Neural cell (in vitro differentiated cells): ENCODE measurements at regions not wholly inside any gene's neighbourhood (a gene's known extent, or its start where the extent isn't known, plus 50 kb on each side); places are given as distances from the start of the nearest gene placed in this dataset.

Experiments
- H2AFZ ChIP-seq: fragments of 200-600, 300-800 bp; sonication (generic), shearing (Covaris generic); 2 replicates; pipeline ENCODE4 v1.6.0; 2014; ENCODE audit warnings: low read depth, mild to moderate bottlenecking, antibody characterized with exemption, low read length, moderate library complexity
- H3F3A ChIP-seq: fragments of 200-600 bp; shearing (Covaris generic); 2 replicates; pipeline ENCODE4 v1.6.1; 2016; ENCODE audit warnings: mild to moderate bottlenecking, moderate library complexity, mixed read lengths, antibody characterized with exemption, low read length; ENCODE audit not compliant: insufficient read depth, poor library complexity, severe bottlenecking
- H3K27ac ChIP-seq: fragments of 200-600, 300-800 bp; sonication (generic), shearing (Covaris generic); 2 replicates; pipeline ENCODE4 v1.5.1; 2014; ENCODE audit warnings: mild to moderate bottlenecking, low read length, moderate library complexity
- H3K27me3 ChIP-seq: fragments of 300-800, 200-600 bp; sonication (generic), shearing (Covaris generic); 2 replicates; pipeline ENCODE4 v1.6.0; 2014; ENCODE audit warnings: mild to moderate bottlenecking, low read depth, low read length, moderate library complexity; ENCODE audit not compliant: insufficient read depth
- H3K36me3 ChIP-seq: fragments of 300-800, 200-600 bp; sonication (generic), shearing (Covaris generic); 2 replicates; pipeline ENCODE4 v1.5.1; 2014; ENCODE audit warnings: mild to moderate bottlenecking, antibody characterized with exemption, low read length, moderate library complexity; ENCODE audit not compliant: insufficient read depth
- H3K4me2 ChIP-seq: fragments of 300-800, 200-600 bp; sonication (generic), shearing (Covaris generic); 2 replicates; pipeline ENCODE4 v1.6.0; 2014; ENCODE audit warnings: mild to moderate bottlenecking, low read length
- H3K4me3 ChIP-seq: fragments of 300-800, 200-600 bp; sonication (generic), shearing (Covaris generic); 2 replicates; pipeline ENCODE4 v1.5.1; 2014; ENCODE audit warnings: mild to moderate bottlenecking, low read length, moderate library complexity
- H3K79me2 ChIP-seq: fragments of 200-600 bp; shearing (Covaris generic); replicated peaks from 2 replicates; pipeline ENCODE4 v1.6.0; 2014; ENCODE audit warnings: mild to moderate bottlenecking, low read length, moderate library complexity; ENCODE audit not compliant: insufficient read depth
- H3K9ac ChIP-seq: fragments of 300-800, 200-600 bp; sonication (generic), shearing (Covaris generic); 2 replicates; pipeline ENCODE4 v1.6.1; 2016; ENCODE audit warnings: mild to moderate bottlenecking, low read length, mixed read lengths
- H3K9me2 ChIP-seq: fragments of 200-600 bp; shearing (Covaris generic); 2 replicates; pipeline ENCODE4 v1.6.1; 2016; ENCODE audit warnings: mild to moderate bottlenecking, low read length, mixed read lengths; ENCODE audit not compliant: insufficient read depth
- H3K9me3 ChIP-seq: fragments of 200-600, 300-800 bp; sonication (generic), shearing (Covaris generic); 2 replicates; pipeline ENCODE4 v1.6.1; 2016; ENCODE audit warnings: mild to moderate bottlenecking, mixed run types, low read length, moderate library complexity, mixed read lengths
- H4K20me1 ChIP-seq: fragments of 200-600 bp; shearing (Covaris generic); 2 replicates; pipeline ENCODE4 v1.6.1; 2016; ENCODE audit warnings: mild to moderate bottlenecking, mixed run types; ENCODE audit not compliant: insufficient read depth
- CTCF ChIP-seq: fragments of 450-650 bp; IDR thresholded peaks from 2 replicates; pipeline ENCODE4 v1.5.1; 2014; ENCODE audit warnings: antibody characterized with exemption, mild to moderate bottlenecking, moderate library complexity; ENCODE audit not compliant: poor library complexity, severe bottlenecking
- EP300 ChIP-seq: fragments of 450-650 bp; conservative IDR thresholded peaks from 2 replicates; pipeline ENCODE4 v1.6.1; 2014; ENCODE audit warnings: antibody characterized with exemption, mild to moderate bottlenecking, moderate library complexity; ENCODE audit not compliant: poor library complexity, severe bottlenecking
- EZH2 ChIP-seq: fragments of 200-600, 300-800 bp; shearing (Covaris generic), sonication (generic); IDR thresholded peaks from 2 replicates; pipeline ENCODE4 v1.6.1; 2014; ENCODE audit warnings: antibody characterized with exemption, low read length, borderline replicate concordance, mild to moderate bottlenecking; ENCODE audit not compliant: insufficient read depth, poor library complexity, severe bottlenecking
- MXI1 ChIP-seq: fragments of 450-650 bp; conservative IDR thresholded peaks from 2 replicates; pipeline ENCODE4 v1.6.1; 2014; ENCODE audit warnings: antibody characterized with exemption, mild to moderate bottlenecking; ENCODE audit not compliant: poor library complexity, severe bottlenecking
- POLR2AphosphoS5 ChIP-seq: IDR thresholded peaks from 2 replicates; pipeline ENCODE4 v1.6.1; 2012
- RAD21 ChIP-seq: fragments of 450-650 bp; conservative IDR thresholded peaks from 2 replicates; pipeline ENCODE4 v1.6.1; 2014; ENCODE audit warnings: antibody characterized with exemption, mild to moderate bottlenecking, moderate library complexity
- SMC3 ChIP-seq: fragments of 450-650 bp; conservative IDR thresholded peaks from 2 replicates; pipeline ENCODE4 v1.6.1; 2014; ENCODE audit warnings: antibody characterized with exemption, mild to moderate bottlenecking, moderate library complexity; ENCODE audit not compliant: poor library complexity
- TAF1 ChIP-seq: IDR thresholded peaks from 2 replicates; pipeline ENCODE4 v1.6.1; 2012; ENCODE audit warnings: low read depth
- TF ChIP-seq, protein P1 (sequence below): IDR thresholded peaks from 2 replicates; pipeline ENCODE4 v1.6.1; 2012; ENCODE audit warnings: borderline replicate concordance

DNA sequence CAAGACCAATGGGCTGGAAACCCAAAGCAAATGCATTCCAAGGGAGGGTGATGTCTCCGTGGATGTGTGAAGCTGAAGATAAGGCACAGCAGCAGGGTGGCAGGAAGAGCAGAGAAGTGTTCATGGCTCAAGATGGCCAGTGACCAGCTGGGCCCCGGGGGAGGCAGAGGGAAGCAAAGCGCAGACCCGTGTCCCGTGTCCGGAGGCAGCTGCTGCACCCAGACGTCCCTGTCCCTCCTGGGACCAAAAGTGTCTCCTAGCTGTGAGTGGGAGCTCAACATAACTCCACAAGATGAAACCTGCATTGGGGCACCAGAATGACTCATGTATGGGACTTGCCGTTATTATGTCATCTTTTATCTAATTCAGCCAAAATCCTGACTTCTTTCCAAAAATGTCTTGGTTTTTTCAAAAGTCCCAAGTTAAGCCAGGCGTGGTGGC is 118.2 kb downstream of the RIPK4 start:
- no peaks in the 10 kb centered on the region for H4K20me1 ChIP-seq
- TF ChIP-seq TAF1, result no peak
- TF ChIP-seq, protein P1, sequence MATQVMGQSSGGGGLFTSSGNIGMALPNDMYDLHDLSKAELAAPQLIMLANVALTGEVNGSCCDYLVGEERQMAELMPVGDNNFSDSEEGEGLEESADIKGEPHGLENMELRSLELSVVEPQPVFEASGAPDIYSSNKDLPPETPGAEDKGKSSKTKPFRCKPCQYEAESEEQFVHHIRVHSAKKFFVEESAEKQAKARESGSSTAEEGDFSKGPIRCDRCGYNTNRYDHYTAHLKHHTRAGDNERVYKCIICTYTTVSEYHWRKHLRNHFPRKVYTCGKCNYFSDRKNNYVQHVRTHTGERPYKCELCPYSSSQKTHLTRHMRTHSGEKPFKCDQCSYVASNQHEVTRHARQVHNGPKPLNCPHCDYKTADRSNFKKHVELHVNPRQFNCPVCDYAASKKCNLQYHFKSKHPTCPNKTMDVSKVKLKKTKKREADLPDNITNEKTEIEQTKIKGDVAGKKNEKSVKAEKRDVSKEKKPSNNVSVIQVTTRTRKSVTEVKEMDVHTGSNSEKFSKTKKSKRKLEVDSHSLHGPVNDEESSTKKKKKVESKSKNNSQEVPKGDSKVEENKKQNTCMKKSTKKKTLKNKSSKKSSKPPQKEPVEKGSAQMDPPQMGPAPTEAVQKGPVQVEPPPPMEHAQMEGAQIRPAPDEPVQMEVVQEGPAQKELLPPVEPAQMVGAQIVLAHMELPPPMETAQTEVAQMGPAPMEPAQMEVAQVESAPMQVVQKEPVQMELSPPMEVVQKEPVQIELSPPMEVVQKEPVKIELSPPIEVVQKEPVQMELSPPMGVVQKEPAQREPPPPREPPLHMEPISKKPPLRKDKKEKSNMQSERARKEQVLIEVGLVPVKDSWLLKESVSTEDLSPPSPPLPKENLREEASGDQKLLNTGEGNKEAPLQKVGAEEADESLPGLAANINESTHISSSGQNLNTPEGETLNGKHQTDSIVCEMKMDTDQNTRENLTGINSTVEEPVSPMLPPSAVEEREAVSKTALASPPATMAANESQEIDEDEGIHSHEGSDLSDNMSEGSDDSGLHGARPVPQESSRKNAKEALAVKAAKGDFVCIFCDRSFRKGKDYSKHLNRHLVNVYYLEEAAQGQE, result no peak
- TF ChIP-seq SMC3, result no peak
- no peak for TF ChIP-seq RAD21
- no peak for TF ChIP-seq MXI1
- TF ChIP-seq EZH2, result no peak
- TF ChIP-seq POLR2AphosphoS5, result no peak
- TF ChIP-seq EP300, result no peak
- no peak for TF ChIP-seq CTCF

DNA sequence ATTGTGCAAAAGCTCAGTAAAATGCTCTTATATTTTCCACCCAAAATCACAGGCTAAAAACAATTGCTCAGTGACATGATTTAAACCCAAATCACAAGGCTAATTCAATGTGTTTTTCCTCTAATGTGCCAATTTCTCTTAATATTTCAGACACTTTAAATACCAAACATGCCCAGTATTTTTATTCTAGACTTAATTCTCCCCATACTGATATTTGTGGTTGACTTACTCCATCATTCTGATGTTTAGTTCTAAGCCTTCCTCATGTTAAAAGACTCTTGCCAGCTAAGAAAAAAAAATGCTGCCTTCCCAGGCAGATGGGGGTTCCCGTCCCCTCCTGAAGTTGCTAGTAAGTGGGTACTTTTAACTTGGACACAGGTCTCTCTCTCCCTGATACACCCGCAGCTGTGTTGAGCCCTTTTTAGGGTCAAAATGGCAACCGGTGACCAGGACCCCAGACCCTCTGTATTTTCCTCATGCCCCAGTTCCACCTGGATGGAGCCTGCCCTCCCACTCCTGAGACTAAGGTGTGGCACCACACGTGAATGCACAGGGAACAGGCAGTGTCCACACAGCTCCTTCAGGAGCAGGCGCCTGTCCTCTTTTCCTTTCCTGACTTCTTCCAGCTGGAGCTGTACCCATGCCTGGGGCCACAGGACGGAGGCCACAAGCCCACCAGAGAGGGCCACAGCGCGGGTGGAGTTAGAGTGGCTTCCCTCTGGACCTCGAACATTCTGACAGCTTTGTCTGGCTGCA is 118.9 kb downstream of the RIPK4 start:
- Histone ChIP-seq H3K27me3 (no peaks in the 10 kb centered on the region), H3K79me2 (no peaks in the 10 kb centered on the region), H3K9me3 (no peaks in the 10 kb centered on the region), H3K27ac (no peak overlapping the region), H2AFZ (no peak overlapping the region), H3K4me3 (no peak overlapping the region), H4K20me1 (no peaks in the 10 kb centered on the region), H3K36me3 (no peaks in the 10 kb centered on the region), H3K9me2 (no peaks in the 10 kb centered on the region), H3F3A (no peaks in the 10 kb centered on the region), H3K4me2 (no peak overlapping the region), H3K9ac (no peak overlapping the region)
- no peak for TF ChIP-seq TAF1
- TF ChIP-seq, protein P1, result no peak
- no peak for TF ChIP-seq EZH2
- TF ChIP-seq MXI1, result no peak
- TF ChIP-seq POLR2AphosphoS5, result no peak
- TF ChIP-seq EP300, result no peak
- TF ChIP-seq SMC3, result no peak
- TF ChIP-seq CTCF, result no peak
- TF ChIP-seq RAD21, result no peak

More for the DNA sequence above, 118.2 kb downstream of the RIPK4 start:
- H3K27me3 ChIP-seq, result no peaks in the 10 kb centered on the region
- no peaks in the 10 kb centered on the region for H3F3A ChIP-seq
- no peak overlapping the region for H2AFZ ChIP-seq
- H3K4me2 ChIP-seq, result no peak overlapping the region
- no peaks in the 10 kb centered on the region for H3K79me2 ChIP-seq
- H3K9ac ChIP-seq, result no peak overlapping the region
- no peaks in the 10 kb centered on the region for H3K9me2 ChIP-seq
- H3K9me3 ChIP-seq, result no peaks in the 10 kb centered on the region
- H3K4me3 ChIP-seq, result no peak overlapping the region
- H3K36me3 ChIP-seq, result no peaks in the 10 kb centered on the region
- H3K27ac ChIP-seq, result no peak overlapping the region
